HG03439 (cell line): ENCODE measurements at regions not wholly inside any gene's neighbourhood (a gene's known extent, or its start where the extent isn't known, plus 50 kb on each side); places are given as distances from the start of the nearest gene placed in this dataset.
"Not testable (repeated sequence)": the region's sequence is repeated elsewhere in the genome, so short reads cannot be mapped to it uniquely, and the experiment has no call there.

Source experiments
- ATAC-seq: cut with Tn5 transposase; IDR thresholded peaks from one replicate; pipeline ENCODE4 v1.9.1; 2021; ENCODE audit warnings: mild to moderate bottlenecking, moderate library complexity; ENCODE audit not compliant: unreplicated experiment

DNA sequence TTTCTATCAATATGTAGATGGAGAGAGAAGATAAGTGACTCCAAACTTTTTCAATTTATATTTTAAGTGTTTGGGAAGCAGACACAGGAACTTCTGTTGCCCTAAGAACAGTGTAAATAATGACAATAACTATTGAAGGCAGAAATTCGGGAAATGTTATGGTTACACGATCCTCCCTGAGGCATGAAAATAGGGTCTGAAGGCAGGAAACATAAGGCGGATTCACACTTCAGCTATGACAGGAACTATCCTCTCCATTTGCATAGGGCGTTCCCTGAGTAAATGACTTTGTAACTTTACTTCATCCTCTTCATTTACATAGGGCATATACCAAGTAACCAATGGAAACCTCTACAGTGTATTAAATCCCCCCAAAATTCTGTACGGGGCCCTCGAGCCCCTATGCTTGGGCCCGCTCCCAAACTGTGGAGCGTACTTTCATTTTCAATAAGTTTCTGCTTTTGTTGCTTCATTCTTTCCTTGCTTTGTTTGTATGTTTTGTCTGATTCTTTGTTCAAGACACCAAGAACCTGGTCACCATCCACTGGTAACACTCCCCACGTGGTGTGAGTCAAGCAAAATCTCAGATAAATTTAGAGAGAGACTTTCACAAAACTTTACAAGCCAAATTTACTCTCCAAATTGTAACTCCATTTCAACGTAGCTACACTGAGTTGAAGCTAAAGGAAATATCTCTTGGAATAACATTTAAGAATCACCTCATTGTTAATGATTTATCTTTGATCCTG is 2504.3 kb downstream of the ARAP2 start:
- ATAC-seq = no peak

DNA sequence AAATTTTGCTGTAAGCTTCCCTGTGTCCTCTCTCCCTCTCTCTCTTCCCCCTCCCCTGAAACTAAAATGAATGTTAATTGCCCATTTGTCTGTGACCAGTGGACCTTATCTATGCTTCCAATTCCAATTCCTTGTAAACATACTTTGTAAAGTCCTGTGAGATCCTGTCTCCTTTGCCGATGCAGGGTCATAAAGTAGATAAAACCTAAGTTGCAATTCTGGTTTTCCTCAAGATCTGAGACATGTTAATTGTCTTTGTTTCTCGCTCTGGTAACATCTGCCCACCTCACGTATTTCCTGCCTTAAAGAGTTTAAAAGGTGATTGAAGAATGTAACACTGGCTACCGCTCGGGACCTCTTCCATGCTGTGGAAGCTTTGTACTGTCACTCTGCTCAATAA is 2503.4 kb downstream of the ARAP2 start:
- ATAC-seq = not testable (repeated sequence)

DNA sequence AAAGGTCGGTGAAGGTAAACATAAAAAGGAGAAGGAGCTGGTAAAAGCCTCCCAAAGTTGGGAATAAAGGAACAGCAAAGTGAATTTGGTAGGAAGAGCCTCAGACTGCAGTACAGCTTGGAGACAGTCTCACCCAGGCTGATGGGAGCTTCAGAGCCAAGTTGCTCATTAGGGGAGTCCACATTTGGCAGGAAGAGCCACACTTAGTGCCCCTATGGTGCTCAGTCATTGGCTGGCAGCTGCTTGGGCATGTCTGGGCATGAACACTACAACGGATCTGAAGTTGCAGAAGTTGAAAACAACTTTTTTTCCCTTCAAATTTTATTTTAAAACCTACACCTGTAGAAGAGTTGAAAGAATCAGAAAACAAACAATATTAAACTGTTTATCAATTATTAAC is 2497.3 kb downstream of the ARAP2 start:
- ATAC-seq = peak; percentile 56

DNA sequence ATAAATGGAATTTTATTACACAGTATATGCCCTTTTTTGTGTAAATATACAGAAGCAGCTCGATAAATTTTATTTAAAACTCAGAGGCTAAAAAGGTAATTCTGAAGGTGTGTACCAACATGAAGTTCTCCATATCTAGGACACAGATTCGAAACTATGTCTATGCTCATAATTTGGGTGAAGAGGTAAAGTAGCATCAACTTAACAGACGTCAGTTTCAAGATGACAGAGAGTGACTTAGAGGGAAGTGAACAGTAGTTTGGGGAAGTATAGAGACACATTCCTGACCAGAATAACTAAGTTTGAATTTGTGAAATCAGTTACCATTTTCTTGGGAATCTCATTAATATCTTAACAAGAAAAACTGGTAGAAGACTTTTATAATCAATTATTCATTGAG is 2493.3 kb downstream of the ARAP2 start:
- ATAC-seq = no peak

DNA sequence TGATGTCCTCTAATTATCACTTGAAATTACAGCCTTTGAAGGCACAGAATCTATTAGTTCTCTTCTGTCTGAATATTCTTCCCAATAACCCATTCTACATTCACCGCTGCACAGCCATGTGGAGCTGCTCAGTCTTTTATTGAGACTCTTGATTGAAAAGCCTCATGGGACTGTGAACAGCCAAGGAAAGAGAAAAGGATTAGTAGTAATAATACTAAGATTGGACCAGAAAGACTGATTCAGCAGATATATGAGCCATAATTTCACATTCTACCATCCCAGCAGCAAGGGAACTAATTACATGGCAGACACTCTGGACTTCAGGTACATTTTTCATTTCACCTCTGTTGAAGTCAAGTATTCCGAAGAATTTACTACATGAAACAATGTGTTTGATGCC is 2471.7 kb downstream of the ARAP2 start:
- ATAC-seq = no peak

DNA sequence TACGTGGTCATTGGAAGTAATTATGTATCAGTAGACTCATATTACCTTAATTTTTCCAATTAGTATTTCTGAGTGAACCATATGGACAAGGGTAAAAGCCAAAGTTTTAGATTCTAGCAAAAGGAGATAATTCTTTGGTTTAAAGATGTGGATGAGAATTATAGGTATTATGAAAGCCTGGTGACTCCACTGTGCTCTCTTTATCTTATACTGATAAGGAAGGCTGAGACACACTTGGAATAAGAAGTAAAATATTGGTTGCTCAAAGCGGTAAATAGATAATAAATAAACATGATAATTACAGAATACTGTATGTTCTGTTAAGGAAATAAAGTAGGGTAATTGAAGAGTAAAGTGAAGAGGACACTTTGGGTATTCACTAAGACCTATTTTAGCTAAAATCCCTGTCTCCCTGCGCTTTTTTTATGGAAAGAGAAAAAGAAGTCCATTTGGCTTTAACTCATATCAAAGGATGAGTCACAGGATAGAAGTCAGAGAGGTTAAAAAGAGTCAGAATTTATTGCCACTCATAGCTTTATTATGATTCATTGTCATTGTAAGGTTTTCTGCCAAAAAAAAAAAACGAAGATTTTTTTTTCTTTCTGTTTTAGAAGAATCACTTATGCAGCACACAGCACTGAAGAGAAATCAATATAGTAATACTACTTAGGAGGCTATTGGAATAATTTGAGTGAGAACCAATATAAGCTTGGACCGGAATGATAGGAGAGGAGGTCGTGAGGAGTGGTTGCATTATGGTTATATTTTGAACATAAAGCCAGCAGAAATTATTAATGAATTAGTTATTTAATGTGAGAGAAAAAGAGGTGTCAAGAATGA is 2463.1 kb downstream of the ARAP2 start:
- ATAC-seq = no peak

DNA sequence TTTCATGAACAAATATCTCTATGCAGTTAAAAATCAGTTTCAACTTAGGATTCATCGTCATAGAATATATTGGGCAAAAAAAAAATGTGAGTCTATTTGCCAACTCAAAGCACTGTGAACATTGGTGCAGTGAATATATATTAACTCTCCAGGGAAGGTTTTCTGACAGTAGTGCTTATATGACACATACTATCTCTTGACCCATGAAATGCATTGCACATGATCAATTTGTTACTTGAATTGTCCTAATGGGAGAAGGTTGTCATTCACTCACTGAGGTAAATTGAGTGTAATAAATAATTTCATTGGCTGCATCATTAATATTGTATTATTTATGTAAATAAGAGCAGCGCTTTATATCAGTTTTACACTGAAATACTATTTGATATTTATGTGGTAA is 2458.5 kb downstream of the ARAP2 start:
- ATAC-seq = no peak

DNA sequence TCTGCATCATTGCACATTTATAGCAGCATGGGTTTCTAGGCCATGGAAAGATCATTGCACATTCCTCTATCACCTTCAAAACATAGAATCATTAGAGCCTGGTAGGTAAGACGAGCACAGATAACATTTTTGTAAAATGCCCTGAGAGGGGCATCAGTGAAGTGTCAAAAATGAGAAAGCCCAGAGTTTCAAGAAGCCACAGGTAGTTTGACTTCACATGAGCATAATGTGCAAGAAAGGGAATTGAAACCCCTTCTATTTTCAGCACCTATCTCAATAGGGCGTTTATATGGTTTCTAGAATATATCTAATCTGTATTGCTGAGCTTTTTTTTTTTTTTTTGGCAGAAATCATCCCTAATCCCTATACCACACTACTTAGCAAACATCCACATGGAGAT is 2441.7 kb downstream of the ARAP2 start:
- ATAC-seq = no peak

DNA sequence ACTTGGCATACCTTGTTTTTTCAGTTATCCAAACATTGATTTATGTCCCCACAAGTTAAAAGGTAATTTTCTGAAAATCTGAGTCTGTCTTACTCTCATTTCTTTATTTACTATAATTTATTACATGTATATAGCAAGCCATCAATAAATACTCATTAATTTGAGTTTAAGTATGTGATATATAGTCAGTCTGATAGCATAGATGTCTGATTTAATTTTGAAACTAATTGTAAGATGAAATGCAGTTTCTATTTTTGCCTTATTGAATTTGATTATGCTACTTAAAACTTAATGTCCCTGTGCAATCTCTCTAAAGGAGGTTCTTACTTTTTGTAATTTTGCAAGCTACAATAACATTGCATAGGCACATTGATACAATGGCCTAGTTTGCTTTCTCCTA is 2418.6 kb downstream of the ARAP2 start:
- no peak for ATAC-seq

DNA sequence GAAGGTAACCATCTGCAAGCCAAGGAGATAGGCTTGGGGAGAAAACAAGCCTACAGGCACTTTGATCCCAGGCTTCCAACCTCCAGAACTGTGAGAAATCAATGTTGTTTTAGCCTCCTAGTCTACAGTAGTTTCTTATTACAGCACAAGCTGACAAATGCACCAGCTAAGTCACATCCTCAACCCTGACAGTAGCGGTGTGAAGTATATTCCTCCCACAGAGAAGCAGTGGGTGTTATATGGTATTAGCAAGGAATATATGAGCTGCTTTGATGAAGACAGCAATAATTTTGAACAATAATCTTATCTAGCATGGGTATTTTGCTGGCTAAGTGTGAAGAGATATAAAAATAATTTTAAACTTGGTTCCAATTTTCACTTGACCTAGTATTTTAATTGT is 2415.0 kb downstream of the ARAP2 start:
- not testable (repeated sequence) for ATAC-seq

DNA sequence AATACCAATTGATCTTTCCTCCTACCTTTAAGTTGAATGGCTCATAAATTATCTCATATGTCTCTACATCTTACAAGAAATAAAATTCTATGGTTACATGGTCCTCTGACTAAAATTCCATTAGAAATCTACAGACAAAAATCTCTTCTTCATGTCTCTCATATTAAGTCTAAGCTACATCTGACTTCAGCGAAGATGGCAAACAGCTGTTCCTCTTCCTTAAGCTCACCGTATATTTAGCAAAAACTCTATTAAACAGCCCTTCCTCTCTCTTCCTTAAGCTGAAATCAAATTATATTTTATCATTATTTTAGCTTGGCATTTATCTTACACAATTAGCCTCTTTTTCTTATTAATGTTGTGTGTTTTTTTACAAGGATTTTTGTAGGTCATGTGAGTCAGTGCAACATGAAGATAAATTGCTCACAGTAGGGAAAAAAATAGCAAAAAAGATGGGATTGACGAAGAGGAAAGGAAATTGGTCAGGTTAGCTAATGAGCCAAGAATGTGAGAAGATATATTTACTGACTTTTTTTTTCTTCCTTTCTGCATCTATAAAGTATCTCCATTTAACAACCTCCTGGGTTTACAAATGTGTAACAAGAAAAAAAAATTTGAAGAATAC is 2412.8 kb downstream of the ARAP2 start:
- no peak for ATAC-seq

DNA sequence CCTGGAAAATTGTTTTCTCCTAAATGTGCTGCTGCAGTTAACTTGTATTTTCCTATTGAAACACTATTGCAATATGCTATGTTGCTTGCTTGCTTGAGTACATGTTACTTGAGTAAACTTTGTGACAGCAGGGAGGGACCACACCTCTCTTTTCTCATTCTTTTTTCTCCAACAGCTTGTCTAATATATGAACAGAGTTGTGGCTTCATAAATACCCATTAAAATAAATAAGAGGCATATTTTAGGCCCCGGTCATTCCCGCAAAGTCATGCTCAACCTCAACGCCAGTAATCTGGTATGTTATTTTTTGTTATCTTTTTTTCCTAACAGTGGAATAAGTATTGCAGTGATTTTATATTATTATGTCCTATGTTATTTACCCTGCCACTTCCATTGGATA is 2408.6 kb downstream of the ARAP2 start:
- not testable (repeated sequence) for ATAC-seq

DNA sequence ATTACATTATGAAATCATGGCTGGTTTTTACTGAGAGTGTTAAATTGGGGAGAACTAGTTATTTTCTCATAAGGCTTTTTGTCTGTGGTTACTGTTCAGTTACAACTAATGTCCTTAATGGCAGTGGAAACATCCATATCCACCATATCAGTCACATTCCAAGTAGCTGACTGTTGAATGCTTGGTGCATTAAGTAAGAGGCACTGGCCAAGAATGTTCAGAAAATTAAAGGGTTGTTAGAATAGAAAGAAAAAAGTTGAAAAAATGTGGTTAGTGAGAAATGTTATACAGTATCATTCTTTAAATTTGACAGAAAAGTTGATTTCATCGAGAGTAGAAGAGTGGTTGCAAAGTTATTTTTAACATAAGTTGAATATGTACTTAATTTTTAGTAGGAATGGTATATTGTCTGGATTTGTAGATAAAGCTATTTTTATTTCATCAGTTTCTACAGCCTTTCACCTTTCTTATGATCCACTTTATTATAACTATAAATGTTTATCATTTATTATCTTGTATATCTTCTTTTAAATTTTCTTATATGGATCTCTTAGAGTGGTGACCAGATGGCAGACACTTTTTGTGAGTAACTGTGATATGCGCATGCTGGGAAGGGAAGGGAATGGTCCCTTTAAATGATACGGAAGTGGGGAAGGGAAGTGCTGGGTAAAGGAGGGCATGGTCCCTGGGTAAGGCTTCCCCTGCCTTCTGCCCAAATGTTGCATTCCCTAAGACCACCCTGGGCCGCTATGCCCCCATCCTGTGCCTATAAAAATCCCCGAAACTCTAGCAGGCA is 2407.1 kb downstream of the ARAP2 start:
- no peak for ATAC-seq

DNA sequence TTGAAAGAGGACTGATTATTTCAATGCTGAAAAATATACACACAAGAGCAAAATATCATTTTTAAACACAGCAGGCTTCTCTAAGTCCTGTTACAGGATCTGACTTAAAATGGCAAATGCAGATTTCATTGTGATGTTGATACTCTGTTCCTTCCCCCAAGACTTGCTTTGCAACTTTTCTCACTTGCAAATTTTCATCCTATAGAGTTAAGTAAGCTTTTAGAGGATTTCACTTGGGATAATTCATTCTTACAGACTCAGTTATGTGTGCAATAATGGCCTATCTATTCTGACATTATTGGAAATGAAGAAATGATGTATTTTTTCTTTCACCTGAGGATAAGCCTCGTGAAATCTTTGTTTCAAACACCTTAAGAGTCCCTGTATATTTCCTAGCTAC is 2403.2 kb downstream of the ARAP2 start:
- ATAC-seq = no peak

DNA sequence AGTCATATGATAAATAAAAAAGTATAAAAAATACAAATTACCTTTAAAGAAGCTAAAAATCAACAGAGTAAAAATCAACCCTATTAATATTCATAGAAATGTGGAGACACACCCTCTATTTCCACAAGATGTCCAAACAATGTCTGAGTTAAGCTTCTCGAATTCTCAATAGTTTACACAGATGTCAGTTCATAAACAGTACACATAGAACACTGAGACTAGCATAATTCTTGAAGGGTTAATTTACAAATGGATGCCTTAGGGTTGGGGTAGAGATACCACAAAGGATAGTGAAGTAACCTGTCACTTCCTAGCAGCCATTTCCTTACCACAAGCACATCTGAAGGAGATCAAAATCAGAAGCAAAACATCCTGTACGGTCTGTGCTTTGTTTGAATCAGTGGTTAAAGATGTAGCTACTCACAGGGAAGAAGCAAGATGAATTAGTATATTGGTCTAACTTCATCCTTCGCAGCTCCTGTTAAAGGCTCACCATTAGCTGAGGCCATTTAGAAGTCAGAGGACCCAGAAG is 2393.9 kb downstream of the ARAP2 start:
- no peak for ATAC-seq

DNA sequence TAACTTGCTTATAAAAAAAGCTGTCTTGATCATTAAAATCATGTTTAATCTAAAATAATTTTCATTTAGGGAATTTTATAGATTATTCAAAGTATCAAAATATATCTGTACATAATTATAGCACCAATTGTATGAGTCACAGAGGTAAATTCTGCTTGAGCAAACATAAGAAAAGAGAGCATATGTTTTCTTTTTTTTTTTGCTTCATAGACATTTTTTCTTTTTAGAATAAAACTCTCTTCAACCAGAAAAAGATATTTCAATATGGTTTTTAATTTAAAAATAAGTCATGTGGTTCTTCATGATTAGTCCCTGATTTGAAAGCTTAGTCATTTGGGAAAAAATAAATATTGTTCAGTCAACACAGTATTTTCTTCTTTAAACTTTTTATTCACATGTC is 2390.6 kb downstream of the ARAP2 start:
- ATAC-seq = not testable (repeated sequence)

DNA sequence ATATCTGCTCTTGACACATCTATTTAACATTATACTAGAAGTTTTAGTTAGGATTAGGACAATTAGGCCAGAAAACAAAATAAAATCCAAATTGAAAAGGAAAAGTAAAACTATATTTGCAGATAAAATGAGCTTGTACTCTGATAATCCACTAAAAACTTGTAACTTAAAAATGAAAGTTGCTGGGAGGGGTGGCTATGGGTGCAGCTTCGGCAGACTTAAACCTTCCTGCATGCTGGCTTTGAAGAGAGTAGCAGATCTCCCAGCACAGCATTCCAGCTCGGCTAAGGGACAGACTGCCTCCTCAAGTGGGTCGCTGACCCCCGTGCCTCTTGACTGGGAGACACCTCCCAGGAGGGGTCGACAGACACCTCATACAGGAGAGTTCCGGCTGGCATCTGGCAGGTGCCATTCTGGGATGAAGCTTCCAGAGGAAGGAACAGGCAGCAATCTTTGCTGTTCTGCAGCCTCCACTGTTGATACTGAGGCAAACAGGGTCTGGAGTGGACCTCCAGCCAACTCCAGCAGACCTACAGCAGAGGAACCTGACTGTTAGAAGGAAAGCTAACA is 2379.9 kb downstream of the ARAP2 start:
- ATAC-seq = no peak

DNA sequence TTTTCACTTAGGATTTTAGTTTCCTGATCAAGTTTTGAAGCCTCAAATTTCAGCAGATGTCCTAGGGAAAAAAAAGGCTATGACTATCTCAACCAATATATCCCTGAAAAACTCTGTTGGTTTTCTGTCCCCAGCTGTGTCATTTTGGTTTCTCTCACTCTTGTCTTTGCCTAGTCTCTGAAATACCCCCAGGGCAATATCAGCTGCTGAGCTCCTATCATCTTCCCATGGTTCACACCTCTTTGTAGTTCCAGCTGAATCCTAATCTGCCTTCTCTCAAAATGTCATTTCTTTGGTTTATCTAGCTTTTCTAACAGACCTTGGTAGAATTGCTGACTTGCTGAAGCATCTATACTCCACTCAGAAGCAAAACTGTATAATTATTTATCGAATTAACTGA is 2370.5 kb downstream of the ARAP2 start:
- ATAC-seq = no peak

DNA sequence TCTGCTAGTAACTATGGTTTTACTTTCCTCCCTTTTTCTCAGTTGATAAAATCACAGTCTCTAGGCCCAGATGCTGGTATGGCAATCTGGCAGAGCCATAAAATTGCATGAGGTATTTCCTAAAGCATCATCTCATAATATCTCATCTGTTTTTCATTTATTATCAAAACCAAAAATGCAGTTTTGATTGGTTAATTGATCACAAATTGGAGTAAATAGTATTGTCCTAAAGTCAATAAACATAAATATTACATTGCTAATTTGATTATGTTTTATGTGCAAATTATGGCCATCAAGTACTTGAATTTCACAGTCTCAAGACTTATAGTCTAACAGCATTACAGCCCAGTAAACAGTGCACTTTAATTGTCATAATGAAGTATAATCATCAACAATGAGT is 2365.6 kb downstream of the ARAP2 start:
- no peak for ATAC-seq

DNA sequence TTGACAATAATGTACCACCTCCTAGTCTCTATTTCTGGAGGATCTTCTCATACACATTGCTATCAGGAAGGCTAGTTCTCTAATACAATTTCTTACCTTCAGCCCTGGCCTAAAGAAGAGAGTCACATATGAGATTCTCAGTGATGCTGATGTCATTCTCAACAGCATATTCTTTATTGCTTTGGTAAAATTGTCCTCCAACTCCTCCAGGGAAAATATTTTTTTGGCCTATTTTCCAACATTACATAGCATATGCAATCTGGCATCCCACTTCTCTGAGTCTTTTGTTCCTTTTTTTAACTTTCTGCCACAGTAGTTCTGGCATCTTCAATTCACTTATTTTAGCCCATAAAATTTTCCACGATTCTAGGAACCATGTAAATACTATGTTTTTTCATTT is 2363.1 kb downstream of the ARAP2 start:
- ATAC-seq = no peak
